ENCODE measurements at regions not wholly inside any gene's neighbourhood (a gene's known extent, or its start where the extent isn't known, plus 50 kb on each side); places are given as distances from the start of the nearest gene placed in this dataset.

DNA sequence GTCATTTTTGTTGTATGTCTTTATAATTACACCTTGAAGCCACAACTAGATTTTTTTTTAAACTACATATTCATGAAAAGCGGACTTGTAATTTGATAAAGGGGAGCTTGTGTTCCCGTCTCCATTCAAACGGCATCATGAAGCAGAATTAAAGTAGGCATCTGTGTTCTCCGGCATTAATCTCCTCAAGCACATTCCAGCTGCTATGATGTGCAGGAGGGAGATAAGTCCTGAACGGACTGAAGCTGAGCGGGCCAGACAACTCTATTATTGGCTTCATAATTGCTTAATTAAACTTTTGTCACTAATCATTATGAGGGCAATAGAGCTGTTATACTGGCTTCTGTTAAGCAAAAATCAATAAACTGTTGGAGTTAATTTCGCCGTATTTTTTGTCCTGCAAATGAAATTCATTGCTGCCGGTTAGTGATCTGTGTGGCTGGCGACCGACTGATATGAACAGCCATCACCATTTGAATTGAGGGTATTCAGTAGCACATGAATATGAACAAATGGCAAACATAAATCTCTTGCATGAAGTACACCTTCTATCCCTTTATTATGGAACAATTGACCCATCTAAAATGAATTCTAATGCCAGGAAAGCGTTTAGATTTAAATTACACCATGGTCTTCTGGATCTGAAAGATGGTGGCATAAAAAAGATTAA is 408.8 kb upstream of the IRX1 start:
- Histone ChIP-seq H3K27me3 (replicated peaks) (no peaks in the 10 kb centered on the region), H3K4me3 (ENCODE audit: low read depth, low read length) (no peak overlapping the region), H3K27ac (no peak overlapping the region), H3K36me3 (replicated peaks) (no peaks in the 10 kb centered on the region)
- in situ Hi-C loops (cut with HindIII; ENCODE audit: low pct_ligation_motif_present, low sequenced_read_pairs): no loop called here
- TF ChIP-seq, protein P1, sequence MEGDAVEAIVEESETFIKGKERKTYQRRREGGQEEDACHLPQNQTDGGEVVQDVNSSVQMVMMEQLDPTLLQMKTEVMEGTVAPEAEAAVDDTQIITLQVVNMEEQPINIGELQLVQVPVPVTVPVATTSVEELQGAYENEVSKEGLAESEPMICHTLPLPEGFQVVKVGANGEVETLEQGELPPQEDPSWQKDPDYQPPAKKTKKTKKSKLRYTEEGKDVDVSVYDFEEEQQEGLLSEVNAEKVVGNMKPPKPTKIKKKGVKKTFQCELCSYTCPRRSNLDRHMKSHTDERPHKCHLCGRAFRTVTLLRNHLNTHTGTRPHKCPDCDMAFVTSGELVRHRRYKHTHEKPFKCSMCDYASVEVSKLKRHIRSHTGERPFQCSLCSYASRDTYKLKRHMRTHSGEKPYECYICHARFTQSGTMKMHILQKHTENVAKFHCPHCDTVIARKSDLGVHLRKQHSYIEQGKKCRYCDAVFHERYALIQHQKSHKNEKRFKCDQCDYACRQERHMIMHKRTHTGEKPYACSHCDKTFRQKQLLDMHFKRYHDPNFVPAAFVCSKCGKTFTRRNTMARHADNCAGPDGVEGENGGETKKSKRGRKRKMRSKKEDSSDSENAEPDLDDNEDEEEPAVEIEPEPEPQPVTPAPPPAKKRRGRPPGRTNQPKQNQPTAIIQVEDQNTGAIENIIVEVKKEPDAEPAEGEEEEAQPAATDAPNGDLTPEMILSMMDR (IDR thresholded peaks at IDR 0.05; ENCODE audit: low read depth, low read length, missing control alignments): no peak
- DNase-seq: no peak

- Histone ChIP-seq H3K36me3 (replicated peaks) (no peaks in the 10 kb centered on the region), H3K27ac (no peak overlapping the region), H3K4me3 (ENCODE audit: low read depth, low read length) (no peak overlapping the region), H3K27me3 (replicated peaks) (no peaks in the 10 kb centered on the region)
- no peak for DNase-seq
- TF ChIP-seq, protein P1 (IDR thresholded peaks at IDR 0.05; ENCODE audit: low read depth, low read length, missing control alignments): no peak
- in situ Hi-C loops (cut with HindIII; ENCODE audit: low pct_ligation_motif_present, low sequenced_read_pairs): no loop called here
These were observed 409.5 kb upstream of the IRX1 start for GRCh38 chr5:3186156-3186555.

GRCh38 chr5:3185488-3185887 is 410.1 kb upstream of the IRX1 start:
- no peak for DNase-seq
- Histone ChIP-seq H3K36me3 (replicated peaks) (no peaks in the 10 kb centered on the region), H3K27ac (no peak overlapping the region), H3K4me3 (ENCODE audit: low read depth, low read length) (no peak overlapping the region), H3K27me3 (replicated peaks) (no peaks in the 10 kb centered on the region)
- in situ Hi-C loops (cut with HindIII; ENCODE audit: low pct_ligation_motif_present, low sequenced_read_pairs): no loop called here
- TF ChIP-seq, protein P1 (IDR thresholded peaks at IDR 0.05; ENCODE audit: low read depth, low read length, missing control alignments): no peak

- TF ChIP-seq, protein P1 (IDR thresholded peaks at IDR 0.05; ENCODE audit: low read depth, low read length, missing control alignments): no peak
- Histone ChIP-seq H3K36me3 (replicated peaks) (no peaks in the 10 kb centered on the region), H3K27ac (no peak overlapping the region), H3K4me3 (ENCODE audit: low read depth, low read length) (no peak overlapping the region), H3K27me3 (replicated peaks) (no peaks in the 10 kb centered on the region)
- in situ Hi-C loops (cut with HindIII; ENCODE audit: low pct_ligation_motif_present, low sequenced_read_pairs): no loop called here
- DNase-seq: no peak
These were observed 413.3 kb upstream of the IRX1 start for GRCh38 chr5:3182133-3182876.

DNA sequence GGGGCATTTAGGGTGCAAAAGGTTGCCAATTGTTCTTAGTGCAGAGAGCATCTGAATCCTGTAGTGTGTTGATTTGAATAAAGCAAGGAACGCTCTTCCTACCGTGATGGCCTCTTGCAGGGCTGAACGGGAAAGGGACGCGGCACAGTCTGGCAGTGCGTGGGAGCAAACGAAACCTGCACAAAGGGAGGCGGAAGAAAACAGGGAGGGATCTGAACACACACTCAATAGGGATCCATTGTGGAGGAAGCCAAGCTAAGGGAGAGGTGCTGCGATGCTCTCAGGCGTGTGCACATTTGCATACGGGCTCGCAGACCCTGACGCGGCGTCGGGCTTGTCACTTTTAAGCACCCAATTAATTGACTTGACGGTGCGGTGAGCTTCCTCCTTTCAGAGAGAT is 414.0 kb upstream of the IRX1 start:
- TF ChIP-seq, protein P1 (IDR thresholded peaks at IDR 0.05; ENCODE audit: low read depth, low read length, missing control alignments): no peak
- no peaks in the 10 kb centered on the region for H3K36me3 ChIP-seq (replicated peaks)
- in situ Hi-C loops (cut with HindIII; ENCODE audit: low pct_ligation_motif_present, low sequenced_read_pairs): no loop called here
- H3K4me3 ChIP-seq (ENCODE audit: low read depth, low read length): no peak overlapping the region
- no peak overlapping the region for H3K27ac ChIP-seq
- DNase-seq: no peak
- H3K27me3 ChIP-seq (replicated peaks): no peaks in the 10 kb centered on the region
